Astrocyte of the hippocampus (primary cell): ENCODE measurements at regions not wholly inside any gene's neighbourhood (a gene's known extent, or its start where the extent isn't known, plus 50 kb on each side); places are given as distances from the start of the nearest gene placed in this dataset.
A peak's percentile ranks its signal among the peaks of the same experiment; 100 is the strongest.
"Not testable (repeated sequence)": the region's sequence is repeated elsewhere in the genome, so short reads cannot be mapped to it uniquely, and the experiment has no call there.

ENCODE experiments used
- DNase-seq: peaks from one replicate; pipeline ENCODE4 v3.0.0; 2011; ENCODE audit warnings: low read depth, low spot score

DNA sequence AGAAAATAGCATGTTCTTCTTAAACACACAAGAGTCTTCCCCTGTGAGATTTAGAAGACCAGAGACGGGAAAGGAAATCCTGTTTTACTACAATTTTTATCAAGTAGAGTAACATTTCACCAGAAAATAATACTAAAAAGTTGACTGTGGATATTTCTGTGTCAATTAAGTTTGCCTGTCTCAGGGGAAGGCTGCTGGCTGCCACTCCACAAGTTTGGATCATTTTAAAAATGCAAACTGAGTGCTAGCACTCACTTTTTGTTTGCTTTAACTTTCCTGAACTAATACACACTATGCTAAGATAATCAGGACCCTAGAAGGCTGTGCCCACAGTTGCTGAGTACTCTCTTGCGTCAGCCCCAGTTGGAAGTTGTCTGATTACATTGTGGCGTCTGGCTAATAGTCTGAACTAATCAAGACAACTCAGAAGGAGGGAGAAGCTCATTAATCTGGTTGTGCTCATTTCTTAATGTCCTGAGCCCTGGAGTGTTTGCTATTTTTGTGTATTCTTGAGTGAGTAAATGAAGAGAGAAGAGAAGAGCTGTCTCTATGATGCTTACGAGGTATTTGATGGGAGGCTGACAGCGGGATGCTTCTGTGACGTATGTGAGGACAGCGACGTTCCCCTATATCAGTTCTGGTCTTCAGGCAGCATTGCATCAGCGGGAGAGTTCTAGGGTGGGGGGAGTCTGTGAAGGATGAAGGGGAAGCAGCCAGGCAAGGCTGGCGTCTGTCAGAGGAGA lies 664.2 kb downstream of the QKI start:
- no peak for DNase-seq

DNA sequence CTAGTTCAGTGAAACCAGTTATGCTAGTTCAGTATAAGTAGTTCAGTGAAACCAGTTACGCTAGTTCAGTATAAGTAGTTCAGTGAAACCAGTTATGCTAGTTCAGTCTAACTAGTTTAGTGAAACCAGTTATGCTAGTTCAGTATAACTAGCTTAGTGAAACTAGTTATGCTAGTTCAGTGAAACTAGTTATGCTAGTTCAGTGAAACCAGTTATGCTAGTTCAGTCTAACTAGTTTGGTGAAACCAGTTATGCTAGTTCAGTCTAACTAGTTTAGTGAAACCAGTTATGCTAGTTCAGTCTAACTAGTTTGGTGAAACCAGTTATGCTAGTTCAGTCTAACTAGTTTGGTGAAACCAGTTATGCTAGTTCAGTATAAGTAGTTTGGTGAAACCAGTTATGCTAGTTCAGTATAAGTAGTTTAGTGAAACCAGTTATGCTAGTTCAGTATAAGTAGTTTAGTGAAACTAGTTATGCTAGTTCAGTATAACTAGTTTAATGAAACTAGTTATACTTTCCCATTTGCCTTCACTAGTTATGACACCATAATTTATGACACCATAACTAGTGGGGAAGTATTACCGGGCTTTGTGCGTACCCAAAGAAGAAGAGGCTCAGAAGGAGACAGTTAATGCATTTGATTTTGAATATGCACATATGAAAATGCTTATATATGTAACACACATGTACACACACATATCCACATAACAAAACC lies 662.5 kb downstream of the QKI start:
- not testable (repeated sequence) for DNase-seq

DNA sequence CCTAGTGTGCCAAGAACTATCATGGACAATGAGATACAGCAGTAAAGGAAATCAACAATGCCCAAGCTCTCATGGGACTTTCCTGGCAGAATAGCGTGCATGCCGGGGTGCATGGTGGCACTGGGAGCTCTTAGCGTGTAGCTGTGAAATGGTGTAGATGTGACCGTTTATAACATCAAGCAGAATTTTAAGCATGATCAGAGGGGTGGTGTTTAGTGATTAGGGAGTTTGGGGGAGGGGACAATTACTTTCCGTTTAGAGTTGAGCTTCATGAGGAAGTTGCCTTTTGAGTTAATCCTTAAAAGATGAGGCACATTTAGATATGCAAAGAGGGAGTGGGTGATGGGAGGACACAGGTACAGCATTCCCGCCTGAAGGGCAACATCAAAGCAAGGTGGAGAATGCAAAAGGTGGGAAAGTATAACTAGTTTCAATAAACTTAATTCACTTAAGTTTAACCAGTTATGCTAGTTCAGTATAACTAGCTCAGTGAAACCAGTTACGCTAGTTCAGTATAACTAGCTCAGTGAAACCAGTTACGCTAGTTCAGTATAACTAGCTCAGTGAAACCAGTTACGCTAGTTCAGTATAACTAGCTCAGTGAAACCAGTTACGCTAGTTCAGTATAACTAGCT lies 661.6 kb downstream of the QKI start:
- DNase-seq, result no peak

DNA sequence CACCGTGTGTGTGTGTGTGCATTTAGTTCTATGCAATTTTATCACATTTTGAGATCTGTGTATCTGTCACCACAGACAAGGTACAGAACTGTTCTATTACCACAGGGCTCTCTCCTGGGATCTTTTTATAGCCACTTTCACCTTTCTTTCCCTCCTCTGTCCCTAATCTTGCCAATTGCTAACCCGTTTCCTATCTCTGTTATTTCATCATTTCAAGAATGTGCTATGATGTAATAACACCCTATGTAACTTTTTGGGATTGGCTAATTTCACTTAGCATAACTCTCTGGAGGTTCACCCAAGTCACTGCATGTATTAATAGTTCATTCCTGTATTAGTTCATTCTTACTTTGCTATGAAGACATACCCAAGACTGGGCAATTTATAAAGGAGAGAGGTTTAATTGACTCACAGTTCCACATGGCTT lies 657.7 kb downstream of the QKI start:
- no peak for DNase-seq

DNA sequence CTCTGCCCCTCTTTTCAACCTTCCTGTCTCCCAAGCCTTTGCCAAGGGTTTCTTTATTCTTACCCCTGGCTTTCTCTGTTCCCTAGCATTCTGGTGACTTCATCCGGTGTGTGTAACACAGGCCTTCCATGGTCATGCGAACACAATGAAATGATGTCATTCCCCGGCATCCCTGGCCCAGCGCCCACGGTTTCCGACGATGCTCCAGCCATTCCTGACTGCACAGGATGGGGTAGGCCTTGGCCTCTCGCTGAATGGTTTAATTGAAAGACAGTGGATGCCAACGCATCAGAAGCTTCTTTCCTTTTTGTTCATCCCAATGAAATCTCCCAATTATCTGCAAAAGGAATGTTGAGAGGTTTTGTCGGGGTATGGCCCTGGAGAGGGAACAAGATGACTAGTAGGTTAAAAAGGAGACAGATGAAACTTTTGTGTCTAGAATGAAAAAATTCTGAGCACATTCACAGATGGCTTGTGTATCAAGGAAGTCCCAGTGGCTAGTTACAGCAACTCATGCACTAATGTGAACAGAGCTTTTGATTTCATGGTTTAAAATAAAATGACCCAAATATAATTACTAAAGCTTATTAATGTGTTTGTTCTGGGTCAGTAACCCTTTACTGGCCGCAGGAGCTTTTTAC lies 655.0 kb downstream of the QKI start:
- peak; percentile 95 for DNase-seq

DNA sequence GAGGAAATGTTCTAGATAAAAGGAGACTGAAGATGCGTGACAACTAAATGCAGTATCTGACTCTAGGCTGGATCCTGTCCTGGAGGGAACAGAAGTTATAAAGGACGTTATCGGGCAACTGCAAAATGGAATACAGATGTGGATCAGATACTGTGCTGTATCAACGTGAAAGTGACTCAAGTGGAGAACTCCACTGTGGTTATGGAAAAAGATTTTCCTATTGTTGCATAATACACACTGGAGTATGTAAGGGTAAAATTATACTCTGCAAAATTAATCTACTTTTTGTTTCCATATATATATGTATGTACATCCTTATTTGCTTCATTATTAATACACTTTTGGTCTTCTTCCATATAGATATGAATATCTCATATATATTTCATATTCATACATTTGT lies 654.0 kb downstream of the QKI start:
- DNase-seq, result no peak

DNA sequence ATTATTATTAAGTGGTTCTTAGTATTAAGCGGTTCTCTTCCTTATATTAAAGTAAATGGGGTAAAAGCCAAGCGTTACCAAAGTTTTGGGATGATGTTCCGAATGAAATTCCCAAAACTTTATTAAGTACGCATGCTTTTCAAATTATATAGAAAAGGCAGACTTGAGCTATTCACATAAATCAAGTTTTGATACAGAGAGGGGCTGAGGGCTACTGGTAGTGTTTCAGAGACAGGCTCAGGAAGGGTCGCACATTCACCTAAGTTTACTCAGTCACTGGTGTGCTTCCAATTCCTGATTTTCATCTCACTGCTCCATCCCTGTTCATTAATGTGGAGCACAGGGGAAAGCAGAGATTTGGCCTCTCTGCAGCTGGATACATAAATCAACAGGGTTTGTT lies 652.2 kb downstream of the QKI start:
- no peak for DNase-seq

DNA sequence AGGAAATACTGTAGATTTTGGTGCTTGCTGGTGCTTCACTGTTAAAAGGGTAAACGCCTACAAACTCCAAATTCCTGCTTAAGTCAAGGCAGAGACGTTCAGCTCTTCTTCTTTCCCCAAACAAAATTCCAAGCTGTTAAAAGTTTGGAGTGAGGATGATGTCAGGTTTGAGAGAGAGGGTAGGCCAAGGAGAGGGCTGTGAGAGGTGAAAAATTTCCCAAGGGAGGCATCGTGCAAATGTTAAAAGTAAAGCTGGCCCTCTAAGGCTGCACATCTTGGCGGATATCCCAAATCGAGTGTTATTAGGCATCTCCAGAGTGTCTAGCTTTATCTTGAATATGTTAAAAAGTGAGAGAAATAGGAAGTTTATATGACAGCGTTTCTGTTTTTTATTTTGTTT lies 651.8 kb downstream of the QKI start:
- no peak for DNase-seq

DNA sequence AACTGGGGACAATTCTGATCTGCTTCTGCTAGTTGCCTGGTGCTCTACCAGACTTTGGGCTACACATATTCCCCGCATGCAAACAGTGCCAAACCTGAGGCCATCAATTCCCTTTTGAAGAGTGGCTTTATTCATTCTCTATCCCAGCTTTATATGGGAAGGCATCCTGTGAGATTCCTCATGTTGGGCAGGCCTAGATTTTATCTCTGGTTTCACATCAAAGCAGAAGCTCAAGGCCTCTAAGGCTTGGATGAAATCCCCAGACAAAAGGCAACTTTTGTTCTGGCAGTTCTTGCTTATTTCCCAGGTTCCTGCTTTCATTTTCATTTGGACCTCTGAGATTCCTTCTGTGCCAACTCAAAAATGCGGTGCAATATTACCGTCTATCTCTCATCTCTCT lies 648.8 kb downstream of the QKI start:
- DNase-seq, result no peak

DNA sequence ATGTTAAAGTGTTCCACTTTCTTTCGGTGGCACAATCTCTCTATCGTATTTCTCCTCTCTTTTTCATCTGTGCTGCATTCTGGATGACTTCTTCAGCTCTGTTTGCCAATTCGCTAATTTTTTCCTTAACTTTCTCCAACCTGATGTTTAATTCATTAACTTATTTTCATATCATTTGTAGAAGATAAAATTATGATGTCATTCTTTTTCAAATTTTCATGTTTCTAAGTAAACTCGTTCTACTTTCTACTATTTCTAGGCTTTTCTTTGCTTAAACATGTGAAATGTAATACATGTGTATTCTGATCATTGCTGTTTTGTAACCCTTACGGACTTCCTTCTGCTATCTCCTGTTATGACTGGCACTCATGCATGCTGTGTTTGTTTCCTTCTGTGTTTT lies 648.4 kb downstream of the QKI start:
- no peak for DNase-seq

DNA sequence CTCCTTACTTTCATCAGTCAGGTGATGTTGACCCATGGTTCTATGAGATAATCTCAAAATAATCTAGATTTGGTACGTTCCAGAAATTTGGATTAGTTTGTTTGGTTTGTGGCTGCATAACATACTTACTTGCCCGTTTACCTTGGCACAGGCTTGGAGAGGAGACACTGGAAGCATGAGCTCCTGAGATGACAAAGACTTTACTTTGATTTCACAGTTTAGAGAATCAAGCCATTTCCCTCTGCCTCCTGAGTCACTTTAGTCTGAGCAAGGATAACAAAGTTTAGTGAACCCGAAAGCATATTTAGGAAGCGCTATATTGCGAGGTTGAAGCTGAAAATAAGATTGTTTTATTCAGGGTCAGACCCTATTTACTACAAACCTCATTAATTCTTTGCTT lies 643.4 kb downstream of the QKI start:
- no peak for DNase-seq

DNA sequence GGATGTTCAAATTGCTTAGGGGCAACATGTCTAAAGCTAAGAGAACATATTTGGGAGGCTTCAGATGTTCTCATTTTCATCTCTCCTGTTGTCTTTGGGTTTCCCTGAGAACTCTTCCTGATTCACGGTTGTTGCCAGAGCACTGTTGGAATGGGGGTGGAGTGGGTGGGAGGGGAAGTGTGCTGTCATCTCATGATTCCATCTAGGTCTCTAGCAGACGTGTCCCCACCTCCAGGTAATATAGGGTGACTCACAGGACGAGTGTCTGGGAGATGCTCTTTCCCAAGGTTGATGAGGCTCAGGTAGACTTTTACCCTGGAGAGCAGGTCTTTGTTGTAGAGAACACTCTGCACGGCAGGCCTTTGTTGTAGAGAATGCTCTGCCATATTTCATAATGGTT lies 636.9 kb downstream of the QKI start:
- no peak for DNase-seq

DNA sequence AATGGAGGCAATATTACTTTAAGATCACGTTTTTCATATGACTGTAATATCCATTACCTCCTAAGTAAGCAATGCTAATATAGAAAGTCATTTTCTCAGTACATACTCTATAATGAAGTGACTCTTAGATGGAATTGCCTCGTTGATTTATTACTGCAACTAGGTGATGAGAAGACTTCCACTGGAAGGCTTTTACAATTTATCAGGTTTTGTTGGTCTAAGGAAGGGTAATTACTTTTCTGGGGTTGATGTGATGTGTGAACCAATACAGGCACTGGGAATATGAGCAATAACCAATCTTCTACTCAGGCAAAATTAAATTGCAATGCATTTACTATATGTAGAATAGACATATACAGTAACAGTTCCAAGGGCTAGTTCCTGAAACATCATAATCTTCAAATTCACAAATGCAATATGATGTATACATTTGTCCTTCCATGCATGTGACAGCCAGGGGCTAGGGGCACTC lies 635.0 kb downstream of the QKI start:
- DNase-seq, result no peak

DNA sequence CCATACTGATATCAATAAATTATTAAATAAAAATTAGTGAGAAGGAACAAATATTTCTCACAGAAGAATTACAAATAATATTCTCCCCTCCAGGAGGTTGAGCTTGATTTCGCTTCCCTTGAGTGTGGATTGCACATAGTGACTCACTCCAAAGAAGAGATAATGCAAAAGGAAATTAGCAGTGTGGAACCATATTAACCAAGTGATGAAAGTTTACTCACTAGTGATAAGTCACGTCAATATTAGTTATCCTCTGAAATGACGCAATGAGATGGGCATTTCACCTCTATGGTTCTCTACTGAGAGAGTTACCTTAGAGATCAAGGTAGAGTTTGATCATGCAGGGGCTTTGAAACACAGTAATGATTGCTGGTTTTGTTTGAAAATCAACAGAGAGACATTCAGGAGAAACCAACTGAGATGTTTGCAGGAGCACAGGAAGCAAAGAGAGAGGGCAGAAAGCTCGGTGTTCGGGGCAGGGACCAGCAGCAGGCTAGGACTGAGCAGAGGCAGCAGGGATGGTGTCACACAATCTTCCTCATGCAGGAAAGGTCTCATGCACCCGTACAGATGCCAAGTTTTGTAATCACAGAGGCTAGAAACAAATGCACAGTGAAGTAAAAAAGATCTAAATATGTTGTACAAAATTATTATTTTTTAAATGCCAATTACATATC lies 634.5 kb downstream of the QKI start:
- no peak for DNase-seq

DNA sequence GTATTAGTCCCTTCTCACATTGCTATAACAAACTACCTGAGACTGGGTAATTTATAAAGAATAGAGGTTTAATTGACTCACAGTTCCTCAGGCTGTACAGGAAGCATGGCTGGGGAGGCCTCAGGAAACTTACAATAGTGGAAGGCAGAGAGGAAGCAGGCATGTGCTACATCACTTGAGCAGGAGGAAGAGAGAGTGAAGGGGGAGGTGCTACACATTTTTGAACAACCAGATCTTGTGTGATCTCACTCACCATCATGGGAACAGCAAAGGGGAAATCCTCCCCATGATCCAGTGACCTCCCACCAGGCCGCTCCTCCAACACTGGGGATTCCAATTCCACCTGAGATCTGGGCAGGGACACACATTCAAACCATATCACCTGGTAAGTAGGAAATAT lies 630.6 kb downstream of the QKI start:
- DNase-seq, result no peak

DNA sequence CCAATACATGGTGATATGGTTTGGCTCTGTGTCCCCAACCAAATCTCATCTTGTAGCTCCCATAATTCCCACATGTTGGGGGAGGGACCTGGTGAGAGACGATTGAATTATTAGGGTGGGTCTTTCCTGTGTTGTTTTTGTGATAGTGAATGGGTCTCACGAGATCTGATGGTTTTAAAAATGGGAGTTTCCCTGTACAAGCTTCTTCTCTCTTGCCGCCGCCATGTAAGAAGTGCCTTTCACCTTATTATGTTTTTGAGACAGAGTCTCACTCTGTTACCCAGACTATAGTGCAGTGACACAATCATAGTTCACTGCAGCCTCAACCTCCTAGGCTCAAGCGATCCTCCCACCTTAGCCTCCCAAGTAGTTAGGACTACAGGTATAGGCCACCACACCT lies 629.1 kb downstream of the QKI start:
- not testable (repeated sequence) for DNase-seq

DNA sequence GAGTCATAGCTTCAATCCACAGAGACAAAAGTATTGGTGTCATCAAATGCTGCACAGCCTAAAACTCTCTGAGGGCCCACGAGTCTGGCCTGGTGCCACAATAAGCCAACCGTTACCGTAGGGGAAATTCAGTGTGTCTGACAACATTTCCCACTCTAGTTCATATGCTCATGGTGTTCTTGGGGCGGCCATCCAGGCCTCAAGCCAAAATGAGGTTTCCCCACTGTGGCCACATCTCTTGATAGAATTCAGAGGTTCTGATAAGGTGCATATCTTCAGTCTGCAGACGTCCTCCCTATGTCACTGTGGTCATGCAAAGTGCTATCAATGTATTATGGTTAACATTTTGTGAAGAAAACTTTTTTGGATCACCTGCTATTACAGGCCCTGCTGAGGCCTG lies 627.7 kb downstream of the QKI start:
- no peak for DNase-seq

DNA sequence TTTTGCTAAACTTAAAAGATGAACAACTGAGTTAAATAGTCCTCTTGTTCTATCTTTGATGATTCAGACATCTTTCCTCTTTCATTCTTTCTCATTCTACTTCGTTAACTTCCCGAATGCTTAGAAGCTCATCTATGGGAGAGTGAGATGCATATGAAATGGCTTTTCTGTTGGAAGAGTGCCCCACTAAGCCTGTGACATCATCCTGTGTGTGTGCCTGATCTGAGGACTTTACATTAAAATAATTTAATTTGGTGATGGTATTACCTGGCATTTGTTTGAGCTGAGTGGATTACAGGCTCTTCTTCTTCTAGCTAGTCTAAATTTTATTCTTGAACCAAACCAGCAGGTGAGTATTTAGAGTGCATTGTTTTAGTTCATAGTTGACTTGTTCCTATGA lies 626.5 kb downstream of the QKI start:
- no peak for DNase-seq

DNA sequence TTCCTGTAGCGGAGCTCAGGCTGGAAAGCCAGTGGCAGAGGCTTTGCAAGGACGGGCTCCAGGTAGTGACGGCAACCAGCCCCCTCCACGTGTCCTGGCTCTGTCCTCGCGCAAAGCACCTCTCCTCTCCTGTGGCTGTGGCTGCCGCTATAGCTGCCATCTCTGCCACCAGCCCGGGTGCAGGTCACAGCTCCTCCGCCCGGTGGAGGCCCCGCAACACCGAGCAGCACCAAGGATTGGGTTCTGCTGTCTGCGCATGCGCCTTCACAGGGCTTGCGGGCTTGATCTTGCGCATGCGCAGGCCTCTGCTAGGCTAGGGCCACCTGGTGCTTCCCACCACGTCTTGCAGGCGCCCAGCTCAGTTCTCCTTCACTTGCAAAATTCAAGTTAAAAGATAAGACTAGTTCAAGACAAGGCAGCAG lies 625.4 kb downstream of the QKI start:
- DNase-seq, result no peak

DNA sequence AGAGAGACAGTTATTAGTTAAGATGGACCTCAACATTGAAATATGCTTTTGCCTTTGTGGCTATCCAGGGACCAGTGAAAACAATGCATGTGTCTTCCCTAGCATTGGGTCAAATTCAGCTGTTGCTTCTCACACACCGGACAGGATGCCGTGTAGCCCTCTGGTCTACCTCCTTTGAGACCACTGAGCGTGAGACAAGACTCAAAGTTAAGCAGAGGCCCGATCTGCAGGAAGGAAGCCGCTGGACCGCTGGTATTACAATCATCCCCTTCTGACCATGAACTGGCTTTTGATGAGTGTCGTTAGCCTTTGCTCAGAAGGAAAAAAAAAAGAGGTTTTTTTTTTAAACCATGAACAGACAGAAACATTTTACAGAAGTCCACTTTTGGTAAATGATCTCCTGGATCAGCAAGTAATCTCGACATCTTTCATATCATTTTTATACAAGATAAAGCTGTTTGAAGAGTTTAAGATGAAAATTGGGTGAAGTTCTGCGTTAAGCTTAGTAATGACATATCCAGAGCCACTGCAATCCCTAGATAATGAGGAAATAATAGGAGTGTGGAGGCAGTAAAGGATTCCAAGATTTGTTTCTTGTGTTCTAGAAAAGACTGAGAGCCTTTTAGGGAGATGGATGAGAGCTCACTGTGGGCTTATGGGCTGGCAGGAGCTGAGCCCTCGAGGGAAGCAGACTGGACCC lies 622.8 kb downstream of the QKI start:
- no peak for DNase-seq

DNA sequence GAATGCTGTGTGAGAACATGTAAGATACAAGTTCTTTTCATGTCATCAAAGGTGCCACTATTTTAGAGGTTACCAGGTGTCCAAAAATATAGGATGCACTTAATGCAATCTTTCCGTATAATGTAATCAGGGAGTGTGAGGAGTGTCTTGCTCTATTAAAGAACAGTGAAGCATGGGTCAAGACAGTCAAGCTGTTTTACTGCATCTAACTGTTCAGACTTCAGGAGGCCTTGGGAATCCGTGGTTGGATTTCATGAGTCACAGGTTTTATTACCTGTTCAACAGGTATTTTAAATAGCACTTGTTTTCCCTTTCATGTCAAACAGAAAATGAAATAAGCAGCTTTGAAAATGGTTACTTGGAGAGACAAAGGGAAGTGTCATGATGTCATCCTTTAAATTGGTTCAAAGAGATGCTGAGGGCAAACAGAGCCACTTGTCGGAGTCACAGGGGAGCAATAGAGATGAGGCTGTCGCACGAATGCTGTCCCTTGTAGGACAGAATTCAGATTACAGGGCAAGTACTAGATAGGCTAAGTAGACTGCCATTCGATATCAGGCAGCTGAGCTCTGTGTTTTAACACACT lies 621.5 kb downstream of the QKI start:
- DNase-seq, result no peak
